A673 (cell line): ENCODE measurements at regions not wholly inside any gene's neighbourhood (a gene's known extent, or its start where the extent isn't known, plus 50 kb on each side); places are given as distances from the start of the nearest gene placed in this dataset.

Experiments used
- CTCF ChIP-seq: fragments of 300-800, 200-600 bp; sonication (generic); conservative IDR thresholded peaks from 2 replicates; pipeline ENCODE4 v1.5.1; 2017; ENCODE audit warnings: low read depth, mild to moderate bottlenecking, antibody characterized with exemption, low read length, moderate library complexity, mixed read lengths
- EZH2 ChIP-seq: fragments of 200-600 bp; sonication (generic); IDR thresholded peaks from 2 replicates; pipeline ENCODE4 v1.6.1; 2017; ENCODE audit warnings: borderline replicate concordance, low read depth, mild to moderate bottlenecking, mixed read lengths, antibody characterized with exemption, low read length; ENCODE audit not compliant: poor library complexity, severe bottlenecking

- TF ChIP-seq CTCF (no peak), EZH2 (no peak)
These were observed 186.1 kb upstream of the PRSS16 start for GRCh38 chr6:27061235-27061993.
